Left renal pelvis (tissue), 4 donors: ENCODE measurements at regions not wholly inside any gene's neighbourhood (a gene's known extent, or its start where the extent isn't known, plus 50 kb on each side); places are given as distances from the start of the nearest gene placed in this dataset.

Experiments used
- DNase-seq, 4 donors: peaks; one replicate each; pipeline ENCODE4 v3.0.0-alpha.2; 2013; ENCODE audit warnings: low read depth in 4 of 4, low spot score in 3 of 4

- no peak for DNase-seq
These were observed 54.5 kb upstream of the PDZD8 start for GRCh38 chr10:117429643-117430265.

DNA sequence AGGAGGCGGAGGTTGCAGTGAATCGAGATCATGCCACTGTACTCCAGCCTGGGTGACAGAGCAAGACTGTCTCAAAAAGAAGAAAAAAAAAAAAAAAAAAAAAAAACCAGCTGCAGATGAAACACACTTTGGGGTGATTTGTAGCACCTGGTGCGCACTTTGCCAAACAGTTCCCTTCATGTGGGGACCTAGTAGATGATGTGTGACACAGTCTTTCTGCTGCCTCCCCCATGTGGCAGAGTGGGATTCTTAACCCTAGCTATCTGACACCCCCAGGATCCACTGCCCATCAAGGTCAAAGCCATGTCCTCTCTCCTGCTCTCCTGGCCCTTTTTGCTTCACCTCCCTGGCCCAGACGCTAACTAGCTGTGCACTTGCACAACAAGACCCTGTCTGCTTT lies 52.1 kb upstream of the PDZD8 start:
- DNase-seq = no peak

DNA sequence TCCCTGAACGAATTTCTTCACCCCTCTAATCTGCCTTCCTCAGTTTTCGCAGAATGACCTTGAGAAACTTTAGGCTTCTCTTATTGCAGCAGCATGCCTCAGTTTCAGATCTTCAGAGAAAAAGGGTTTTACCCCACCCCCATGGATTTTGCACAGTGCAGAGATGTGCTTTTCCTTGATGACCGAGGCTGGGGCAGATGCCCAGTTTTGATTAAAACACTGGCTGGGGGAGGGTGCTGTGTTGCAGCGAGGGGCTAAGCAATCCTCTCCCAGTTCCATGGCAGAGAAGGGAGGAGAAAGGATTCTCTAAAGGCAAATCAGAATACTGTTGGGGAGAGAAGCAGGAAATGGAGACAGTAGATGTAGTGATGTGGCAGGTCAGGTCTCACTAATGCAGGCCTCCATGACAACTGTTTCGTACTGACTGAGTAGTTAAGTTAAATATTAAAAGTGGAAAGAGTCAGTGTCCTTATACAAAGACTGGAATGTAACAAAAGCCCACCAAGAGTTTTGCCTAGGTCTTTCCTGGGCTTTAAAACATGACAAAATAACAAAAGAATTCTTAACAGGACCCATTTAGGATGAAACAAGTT lies 50.8 kb upstream of the PDZD8 start:
- DNase-seq = no peak

DNA sequence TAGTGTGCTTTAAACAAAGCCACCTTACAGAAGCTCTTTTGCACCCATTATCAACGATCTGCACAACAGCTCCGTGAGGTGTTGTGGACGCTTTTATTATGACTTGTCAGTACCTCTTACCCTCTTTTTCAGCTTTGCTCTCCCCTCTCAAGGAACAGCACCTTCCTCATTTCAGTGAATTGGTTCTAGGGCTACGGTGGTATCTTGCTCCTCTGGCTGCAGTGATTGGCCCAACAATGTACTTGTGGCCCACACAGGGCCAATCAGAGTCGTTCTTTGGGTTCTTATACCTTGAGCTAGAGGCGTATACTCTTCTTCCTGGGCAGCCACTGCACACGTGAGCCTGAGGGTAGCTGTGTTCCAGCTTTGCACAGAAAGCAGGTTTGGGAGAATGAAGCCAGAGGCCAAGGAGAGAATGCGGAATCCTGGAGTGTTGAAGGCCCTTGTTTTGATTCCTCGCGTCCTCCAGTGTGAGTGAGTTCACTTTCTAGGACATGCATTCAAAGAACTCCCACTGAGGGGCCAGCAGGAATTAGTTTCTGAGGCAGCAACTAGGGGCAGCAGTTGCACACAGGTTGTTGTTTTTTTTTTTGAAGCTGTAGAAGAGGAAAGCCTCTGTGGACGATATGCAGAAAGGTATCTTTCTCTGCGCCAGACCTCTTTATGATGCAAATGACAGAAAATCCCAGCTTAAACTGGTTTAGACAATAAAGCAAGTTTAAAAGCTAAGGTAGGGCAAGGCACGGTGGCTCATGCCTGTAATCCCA lies 49.8 kb upstream of the PDZD8 start:
- DNase-seq = no peak
